Ovary (tissue), 7 donors: ENCODE measurements at regions not wholly inside any gene's neighbourhood (a gene's known extent, or its start where the extent isn't known, plus 50 kb on each side); places are given as distances from the start of the nearest gene placed in this dataset.

ENCODE experiments used
- DNase-seq, 5 donors: peaks; one replicate each; pipeline ENCODE4 v3.0.0-alpha.2; 2019 to 2020
- H3K27ac ChIP-seq, 2 donors: fragments of 200-600 bp; one replicate each; pipeline versions ENCODE4 v1.5.1 to v1.8.0; 2019 to 2022
- H3K27me3 ChIP-seq: fragments of 200-600 bp; one replicate; pipeline ENCODE4 v1.8.0; 2022
- H3K36me3 ChIP-seq: fragments of 200-600 bp; sonication (generic); one replicate; pipeline ENCODE4 v1.5.1; 2019
- H3K4me1 ChIP-seq: one replicate; pipeline ENCODE4 v1.8.1; 2013; ENCODE audit warnings: mild to moderate bottlenecking, moderate library complexity; ENCODE audit not compliant: insufficient read depth
- H3K4me3 ChIP-seq: fragments of 200-600 bp; sonication (generic); one replicate; pipeline ENCODE4 v1.5.1; 2017
- H3K9me3 ChIP-seq, 2 donors: fragments of 200-600 bp in 1 of 2; sonication (generic) in 1 of 2; one replicate each; pipeline versions ENCODE4 v1.5.1 to v1.8.1; 2013 to 2019; ENCODE audit warnings: mild to moderate bottlenecking in 1 of 2, moderate library complexity in 1 of 2
- CTCF ChIP-seq, 3 donors: fragments of 450-650 bp in 2 of 3; fragments of 200-600 bp in 1 of 3; IDR thresholded peaks; one replicate each; pipeline versions ENCODE4 v1.5.1 to v1.8.0; 2016 to 2022; ENCODE audit warnings: antibody characterized with exemption in 3 of 3, mild to moderate bottlenecking in 1 of 3
- EP300 ChIP-seq: sonication (generic); formaldehyde crosslinking; IDR thresholded peaks from one replicate; pipeline ENCODE4 v1.6.1; 2017; ENCODE audit warnings: antibody characterized with exemption
- POLR2A ChIP-seq: fragments of 450-650 bp; IDR thresholded peaks from one replicate; pipeline ENCODE4 v1.6.1; 2017; ENCODE audit warnings: antibody characterized with exemption, mild to moderate bottlenecking, moderate library complexity
- WGBS, 3 donors: extraction: QIAGEN DNeasy Blood & Tissue Kit in 1 of 3; methylation state at CpG; one replicate each; pipeline versions ENCODE4 v1.1.5 to v1.1.7; 2013 to 2017; 5-methylcytosine and 5-hydroxymethylcytosine counted together
- intact Hi-C, 4 donors: fragments of 100-400 bp; cut with DNase I; formaldehyde crosslinking; loops; one replicate each; pipeline versions ENCODE4 v1.11.0 to v1.15.1; 2022 to 2023
- donor health status: DM: no; HTN: no; CAD: no; lungs with moderate emphysema.
- donor health status: DM: no; HTN: no; CAD: no.
- donor health status: Bipolar disorder and iron deficiency.
- donor health status: DM: no; HTN: no; CAD: no.
- donor health status: DM: yes; HTN: yes; CAD: no.

GRCh38 chr10:47127188-47127785 is 172.7 kb upstream of the GDF10 start:
- Histone ChIP-seq H3K9me3 (no peaks in the 10 kb centered on the region), H3K4me3 (no peak overlapping the region), H3K27me3 (no peaks in the 10 kb centered on the region), H3K27ac (no peak overlapping the region), H3K4me1 (no peaks in the 10 kb centered on the region), H3K36me3 (no peaks in the 10 kb centered on the region)
- intact Hi-C loops = no loop called here
- DNase-seq = no peak
- TF ChIP-seq EP300 = no peak
- WGBS, 3 donors = 60 to 75% (median 74%) methylated on average over 5 of the region's 5 CpGs

GRCh38 chr10:47130491-47130890 is 169.5 kb upstream of the GDF10 start:
- no peaks in the 10 kb centered on the region for H3K4me1 ChIP-seq
- H3K27me3 ChIP-seq = no peaks in the 10 kb centered on the region
- no peaks in the 10 kb centered on the region for H3K36me3 ChIP-seq
- intact Hi-C loops = no loop called here
- TF ChIP-seq POLR2A (no peak), CTCF (IDR thresholded peaks at IDR 0.05) (no peak), EP300 (no peak)
- H3K9me3 ChIP-seq = no peaks in the 10 kb centered on the region
- no peak overlapping the region for H3K27ac ChIP-seq
- H3K4me3 ChIP-seq = no peak overlapping the region
- DNase-seq = no peak

- Histone ChIP-seq H3K36me3 (no peaks in the 10 kb centered on the region), H3K9me3 (no peaks in the 10 kb centered on the region), H3K27me3 (no peaks in the 10 kb centered on the region), H3K4me3 (no peak overlapping the region), H3K4me1 (no peaks in the 10 kb centered on the region), H3K27ac (no peak overlapping the region)
- intact Hi-C loops = no loop called here
- DNase-seq = no peak
- WGBS, 3 donors = 75 to 85% (median 81%) methylated on average over 6 of the region's 6 CpGs
- TF ChIP-seq POLR2A (no peak), EP300 (no peak), CTCF (IDR thresholded peaks at IDR 0.05) (no peak)
These were observed 166.0 kb upstream of the GDF10 start for GRCh38 chr10:47133871-47134570.

GRCh38 chr10:47136866-47137265 is 163.1 kb upstream of the GDF10 start:
- 84 to 85% (median 84%) methylated on average over 3 of the region's 3 CpGs for WGBS, 3 donors

More at GRCh38 chr10:47136866-47137265, 163.1 kb upstream of the GDF10 start:
- Histone ChIP-seq H3K9me3 (no peaks in the 10 kb centered on the region), H3K4me3 (no peak overlapping the region), H3K27me3 (no peaks in the 10 kb centered on the region), H3K36me3 (no peaks in the 10 kb centered on the region), H3K4me1 (no peaks in the 10 kb centered on the region), H3K27ac (no peak overlapping the region)
- no peak for DNase-seq
- TF ChIP-seq EP300 (no peak), CTCF (IDR thresholded peaks at IDR 0.05) (no peak), POLR2A (no peak)
- intact Hi-C loops = no loop called here
